UCSD-AML1 (cell line): ENCODE measurements at regions not wholly inside any gene's neighbourhood (a gene's known extent, or its start where the extent isn't known, plus 50 kb on each side); places are given as distances from the start of the nearest gene placed in this dataset.
A peak's percentile ranks its signal among the peaks of the same experiment; 100 is the strongest.
"Not testable (repeated sequence)": the region's sequence is repeated elsewhere in the genome, so short reads cannot be mapped to it uniquely, and the experiment has no call there.

Experiments used
- DNase-seq: peaks from one replicate; lab custom pipeline; 2025; ENCODE audit not compliant: unreplicated experiment; lab: John Stamatoyannopoulos, UW

DNA sequence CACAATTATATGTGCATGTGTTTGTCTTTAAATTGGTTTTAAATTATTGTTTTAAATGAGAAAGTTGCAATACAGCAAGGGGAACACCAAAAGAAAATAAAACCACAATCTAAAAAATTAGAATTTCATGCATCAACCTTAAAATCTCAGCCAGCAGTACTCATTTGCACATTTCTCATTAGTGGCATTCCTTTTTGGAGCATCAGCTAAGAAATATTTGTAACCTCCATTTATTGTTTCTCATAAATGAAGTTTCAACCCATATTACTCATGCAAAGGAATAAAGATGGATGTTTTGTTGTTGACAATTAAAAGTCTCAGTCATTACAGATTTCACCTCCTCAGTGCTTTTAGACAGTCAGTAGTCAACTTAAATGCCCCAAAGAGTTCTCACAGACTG, 160.1 kb downstream of the TBX15 start:
- no peak for DNase-seq

GRCh38 chr1:118827636-118828035, 160.5 kb downstream of the TBX15 start:
- DNase-seq, result no peak

DNA sequence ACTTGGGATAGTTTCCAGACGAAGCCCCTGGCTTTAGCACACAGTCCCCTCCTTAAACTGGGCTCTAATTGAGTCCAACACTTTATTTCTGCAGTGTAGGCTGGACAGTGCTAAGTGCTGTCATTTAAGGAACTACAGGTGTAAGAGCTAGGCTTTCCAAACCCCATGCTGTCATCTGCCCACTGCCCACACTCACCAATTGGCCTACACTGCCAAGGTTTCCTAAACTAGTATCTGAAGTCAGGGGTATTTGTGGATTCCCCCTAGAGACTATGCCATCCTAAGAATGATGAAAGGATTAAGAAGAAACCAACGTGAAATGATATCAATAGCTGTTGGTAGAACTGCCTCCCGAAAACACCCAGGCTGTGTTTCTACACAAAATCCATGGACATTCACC, 160.9 kb downstream of the TBX15 start:
- no peak for DNase-seq

DNA sequence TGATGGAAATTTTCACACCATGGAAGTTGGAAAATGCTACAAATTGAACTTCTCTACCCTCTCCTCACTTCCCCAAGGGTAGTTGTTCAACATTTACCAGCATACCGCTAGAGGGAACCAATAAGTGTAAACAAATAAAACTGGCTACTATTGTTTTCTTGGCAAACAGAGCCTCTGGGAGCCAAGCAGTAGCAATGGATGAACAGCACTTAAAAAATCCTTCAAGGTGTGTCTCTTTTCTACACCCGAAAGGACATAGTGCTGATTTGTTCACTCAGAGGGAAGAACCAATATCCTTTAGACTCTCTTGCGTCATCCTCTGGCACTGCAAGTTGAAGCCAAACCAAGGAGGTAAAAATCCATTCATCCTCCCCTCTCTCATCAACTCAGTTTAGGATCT, 161.5 kb downstream of the TBX15 start:
- DNase-seq, result no peak

DNA sequence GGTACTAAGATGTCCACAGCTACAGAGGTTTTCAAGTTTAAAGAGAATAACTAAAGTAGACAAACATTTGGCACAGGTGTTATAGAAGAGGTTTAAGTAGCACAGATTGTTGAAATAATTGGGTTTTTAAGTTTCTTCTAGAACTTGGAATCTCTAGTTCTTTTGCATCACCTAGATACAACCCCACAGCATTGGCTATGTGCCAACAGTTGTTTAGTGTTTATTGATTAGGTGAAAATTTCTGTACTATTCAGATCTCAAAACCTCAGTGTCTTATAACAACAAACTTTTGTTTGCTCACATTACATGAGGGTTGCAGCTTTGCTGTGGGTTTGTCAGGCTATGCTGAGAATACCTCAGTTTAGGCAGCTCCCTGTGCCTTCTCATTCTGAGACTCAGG, 162.5 kb downstream of the TBX15 start:
- no peak for DNase-seq

DNA sequence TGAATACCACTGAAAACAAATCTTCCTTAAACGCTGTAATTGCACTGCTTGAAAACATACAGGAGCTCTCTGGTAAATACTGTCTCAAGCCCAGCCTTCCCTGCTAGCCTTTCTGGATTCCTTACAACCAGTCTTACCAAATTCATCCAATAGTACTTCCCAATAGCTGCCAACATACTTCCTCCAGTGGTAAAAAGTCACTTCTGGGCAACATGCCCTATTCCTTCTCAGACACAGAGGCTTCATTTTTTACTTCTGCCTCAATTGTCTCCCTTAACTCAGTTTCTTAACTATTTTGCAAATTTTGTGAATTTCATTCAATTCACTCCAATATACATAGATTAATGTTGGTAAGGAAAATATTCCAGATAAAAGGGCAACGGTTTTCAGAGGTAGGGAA, 166.3 kb downstream of the TBX15 start:
- DNase-seq, result no peak

DNA sequence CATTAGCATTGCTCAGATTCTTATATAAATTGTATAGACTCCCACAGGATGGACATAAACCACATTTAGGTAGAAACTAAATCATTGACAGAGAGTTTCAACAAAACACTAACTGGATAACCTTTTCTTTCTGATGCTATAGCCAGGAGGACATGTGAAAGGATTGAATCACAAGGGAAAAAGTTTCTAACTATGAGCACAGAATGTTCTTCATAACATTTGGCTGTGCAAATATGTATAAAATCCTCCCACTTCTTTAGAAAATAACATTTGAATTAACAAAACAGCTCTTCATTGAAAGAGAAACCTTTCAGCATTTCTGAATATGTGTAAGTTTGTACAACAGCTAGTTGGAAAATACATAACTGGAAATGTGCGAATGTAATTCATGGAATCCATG, 167.3 kb downstream of the TBX15 start:
- DNase-seq, result no peak

- no peak for DNase-seq
These were observed 172.2 kb downstream of the TBX15 start for GRCh38 chr1:118815909-118816308.

DNA sequence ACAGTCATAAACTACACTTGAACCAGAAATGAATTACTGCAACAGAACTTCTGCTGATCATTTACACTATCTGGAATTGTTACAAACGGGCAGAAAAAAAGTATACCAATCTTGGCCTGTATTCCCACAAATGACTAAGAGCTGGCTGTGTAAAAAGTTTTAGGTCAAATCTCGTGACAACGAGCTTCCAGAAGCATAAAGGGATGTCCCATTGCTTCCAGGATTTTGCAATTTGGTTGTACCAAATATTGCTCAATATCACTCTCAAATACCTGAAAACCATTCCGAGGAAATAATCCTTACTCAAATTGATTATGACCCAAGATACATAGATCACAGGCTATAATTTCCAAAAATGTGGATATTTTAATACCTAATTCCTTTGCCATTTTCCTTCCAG, 175.6 kb downstream of the TBX15 start:
- no peak for DNase-seq

DNA sequence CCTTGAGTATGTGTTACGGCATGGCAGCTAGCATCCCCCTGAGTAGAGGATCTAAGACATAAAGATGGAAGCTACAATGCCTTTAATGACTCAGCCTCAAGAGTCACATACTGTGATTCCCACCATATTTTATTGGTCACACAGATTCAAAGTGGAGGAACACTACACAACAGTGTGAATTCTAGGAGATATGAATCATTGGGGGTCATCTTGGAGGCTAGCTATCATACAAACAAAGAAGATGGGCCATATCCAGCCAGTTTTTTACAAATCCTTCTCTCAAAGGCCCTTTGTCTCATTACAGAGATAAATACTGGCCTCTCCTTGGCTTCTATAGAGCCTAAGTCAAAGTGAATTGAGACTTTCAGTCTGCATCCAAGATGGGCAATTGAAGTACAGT, 177.0 kb downstream of the TBX15 start:
- no peak for DNase-seq

DNA sequence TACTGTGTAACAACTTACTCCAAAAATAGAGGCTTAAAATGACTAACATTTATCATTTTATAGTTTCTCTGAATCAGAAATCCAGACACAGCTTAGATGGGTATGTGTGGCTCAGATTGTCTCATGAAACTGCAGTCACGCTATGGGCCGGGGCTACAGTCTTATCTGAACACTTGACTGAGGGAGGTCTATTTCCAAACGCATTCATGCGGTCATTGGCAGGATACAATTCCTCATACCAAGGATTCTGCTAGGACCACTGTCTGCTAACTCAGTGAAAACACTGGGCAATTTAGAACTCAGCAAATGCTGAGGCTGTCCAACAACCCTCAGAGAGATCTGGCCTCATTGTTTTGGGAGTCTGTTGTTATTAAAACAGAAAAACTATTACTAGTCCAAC, 178.6 kb downstream of the TBX15 start:
- no peak for DNase-seq

GRCh38 chr1:118803128-118803527, 185.0 kb downstream of the TBX15 start:
- not testable (repeated sequence) for DNase-seq

- DNase-seq, result no peak
These were observed 196.9 kb downstream of the TBX15 start for GRCh38 chr1:118791094-118791691.

DNA sequence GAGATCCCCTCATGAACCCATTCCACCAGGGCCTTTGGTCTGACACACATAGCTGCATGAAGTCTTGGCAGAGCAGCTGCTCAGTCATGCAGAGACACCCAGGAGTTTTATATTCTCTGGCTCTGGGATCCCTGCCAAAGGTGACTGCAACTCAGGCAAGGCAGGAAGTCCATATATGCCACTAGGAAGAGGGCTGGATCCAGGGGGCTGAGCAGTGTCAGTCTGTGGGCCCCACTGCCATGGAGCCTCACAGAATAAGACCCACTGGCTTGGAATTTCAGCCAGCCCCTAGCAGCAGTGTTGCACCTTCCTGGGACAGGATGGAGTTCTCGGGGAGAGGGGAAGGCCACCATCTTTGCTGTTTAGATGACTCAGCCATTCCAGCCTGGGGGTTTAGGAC, 199.7 kb downstream of the TBX15 start:
- DNase-seq, result no peak

- no peak for DNase-seq
These were observed 201.5 kb downstream of the TBX15 start for GRCh38 chr1:118786454-118787155.

DNA sequence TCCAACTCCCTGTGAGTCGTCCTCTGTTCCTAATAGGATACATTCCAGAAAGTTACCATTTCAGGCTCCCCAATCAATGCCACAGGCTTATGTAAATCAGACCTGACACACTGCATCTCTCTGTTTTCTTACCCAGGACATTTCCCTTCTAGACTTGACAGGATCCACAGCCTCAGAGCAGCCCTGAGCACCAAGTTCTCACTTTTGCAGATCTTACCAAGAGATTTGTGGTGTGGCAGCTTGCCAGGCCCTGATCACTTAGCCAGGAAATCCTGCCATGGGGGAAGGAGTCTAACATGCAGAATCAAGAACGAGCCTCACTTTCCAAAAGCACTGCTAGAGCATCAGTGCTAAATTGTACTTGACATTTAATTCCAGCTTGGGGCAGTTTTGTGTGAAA, 202.9 kb downstream of the TBX15 start:
- DNase-seq, result peak; percentile 28

- no peak for DNase-seq
These were observed 204.9 kb downstream of the TBX15 start for GRCh38 chr1:118783095-118783758.

- no peak for DNase-seq
These were observed 214.5 kb downstream of the TBX15 start for GRCh38 chr1:118773656-118774055.

DNA sequence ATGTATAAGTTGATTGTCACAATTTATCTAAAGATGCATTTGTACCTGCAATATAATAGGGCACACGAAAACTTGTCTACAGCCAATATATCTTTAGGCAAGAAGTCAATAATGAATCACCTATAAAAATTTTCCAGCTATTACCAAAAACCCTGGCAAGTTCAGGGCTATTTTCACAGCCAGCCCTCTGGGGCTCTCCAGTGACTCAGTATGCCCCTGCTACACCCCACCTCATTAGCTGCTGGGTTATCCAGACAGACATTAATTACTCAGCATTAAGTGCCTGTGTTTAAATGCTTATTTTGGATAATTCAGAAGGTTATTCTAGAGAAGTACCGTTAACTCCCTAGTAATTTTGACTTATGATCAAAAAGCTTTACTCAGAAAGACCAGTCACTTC, 220.2 kb downstream of the TBX15 start:
- no peak for DNase-seq

DNA sequence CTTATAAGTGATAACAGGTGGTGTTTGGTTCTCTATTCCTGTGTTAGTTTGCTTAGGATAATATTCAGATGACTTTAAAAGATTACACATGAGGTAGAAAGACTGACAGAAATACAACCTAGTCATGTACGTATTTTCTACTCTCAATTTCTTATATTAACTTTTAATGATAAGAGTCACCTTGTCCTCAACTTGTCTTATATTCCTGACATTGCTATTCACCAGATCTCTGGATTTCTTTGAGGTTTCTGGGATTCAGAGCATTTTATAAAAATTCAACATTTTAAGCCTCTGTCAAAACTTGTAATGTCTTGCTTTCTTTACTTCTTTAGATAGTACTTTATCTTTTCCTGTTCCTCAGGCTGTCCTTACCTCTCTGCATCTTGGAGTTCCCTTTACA, 234.2 kb downstream of the TBX15 start:
- no peak for DNase-seq

GRCh38 chr1:118751166-118751565, 237.0 kb downstream of the TBX15 start:
- DNase-seq, result no peak

DNA sequence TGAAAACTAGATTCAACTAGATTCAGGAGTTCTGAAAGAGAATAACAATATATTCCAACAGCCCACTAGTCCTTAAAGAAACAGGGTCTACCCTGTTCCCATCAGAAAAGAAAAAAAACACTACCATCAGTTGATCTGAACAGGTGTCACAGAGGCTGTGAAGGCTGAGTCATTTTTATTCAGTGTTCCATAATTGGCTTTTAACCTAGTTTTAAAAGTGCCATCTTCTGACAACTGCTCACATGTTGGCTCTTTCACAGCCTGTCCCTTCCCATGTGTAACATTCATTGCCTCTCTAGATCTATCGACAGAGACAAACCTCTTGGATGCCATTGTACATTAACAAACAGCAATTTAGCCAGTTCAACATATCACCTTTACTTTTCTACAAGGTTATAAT, 243.7 kb downstream of the TBX15 start:
- no peak for DNase-seq

- DNase-seq, result no peak
These were observed 248.6 kb downstream of the TBX15 start for GRCh38 chr1:118739501-118739900.
